ENCODE measurements at regions not wholly inside any gene's neighbourhood (a gene's known extent, or its start where the extent isn't known, plus 50 kb on each side); places are given as distances from the start of the nearest gene placed in this dataset.

DNA sequence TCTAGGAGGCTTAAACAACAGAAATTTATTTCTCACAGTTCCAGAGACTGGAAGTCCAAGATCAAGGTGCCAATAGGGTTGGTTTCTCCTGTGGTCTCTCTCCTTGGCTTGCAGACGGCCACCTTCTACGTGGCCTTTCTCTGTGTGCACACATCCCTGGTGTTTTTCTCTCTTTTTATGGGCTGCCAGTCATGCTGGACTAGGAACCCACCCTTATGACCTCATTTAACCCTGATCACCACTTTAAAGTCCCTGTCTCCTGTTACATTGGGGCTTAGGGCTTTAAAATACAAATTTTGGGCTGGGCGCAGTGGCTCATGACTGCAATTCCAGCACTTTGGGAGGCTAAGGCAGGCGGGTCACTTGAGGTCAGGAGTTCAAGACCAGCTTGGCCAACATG lies 157.1 kb downstream of the TLE1 start:
- no peak for DNase-seq
- Mint-ChIP-seq H3K4me1 (ENCODE audit: low read depth) (no peaks in the 10 kb centered on the region), H3K27me3 (peaks cover 3% of the 10 kb centered on the region), H3K4me3 (no peak overlapping the region), H3K27ac (no peak overlapping the region), H3K36me3 (ENCODE audit: low read depth) (no peaks in the 10 kb centered on the region), H3K9me3 (no peaks in the 10 kb centered on the region)

DNA sequence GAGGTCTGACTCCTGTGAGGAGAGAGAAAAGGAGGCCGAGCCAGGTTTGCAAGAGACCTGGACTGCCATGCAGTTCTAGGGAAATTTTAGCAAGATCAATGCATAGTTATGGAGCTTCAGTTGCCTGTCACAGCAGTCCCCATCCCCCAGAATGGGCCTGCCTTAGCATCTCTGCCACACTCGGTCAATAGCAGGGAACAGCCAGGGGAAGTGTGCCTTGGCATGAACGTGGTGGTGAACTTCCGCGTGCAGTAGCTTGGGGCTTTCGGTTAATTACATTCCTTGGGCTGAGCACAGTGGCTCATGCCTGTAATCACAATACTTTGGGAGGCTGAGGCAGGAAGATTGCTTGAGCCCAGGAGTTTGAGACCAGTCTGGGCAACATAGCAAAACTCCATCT lies 157.8 kb downstream of the TLE1 start:
- Mint-ChIP-seq H3K27me3 (peaks cover 3% of the 10 kb centered on the region), H3K4me1 (ENCODE audit: low read depth) (no peaks in the 10 kb centered on the region), H3K4me3 (no peak overlapping the region), H3K36me3 (ENCODE audit: low read depth) (no peaks in the 10 kb centered on the region), H3K9me3 (no peaks in the 10 kb centered on the region), H3K27ac (no peak overlapping the region)
- DNase-seq = no peak

DNA sequence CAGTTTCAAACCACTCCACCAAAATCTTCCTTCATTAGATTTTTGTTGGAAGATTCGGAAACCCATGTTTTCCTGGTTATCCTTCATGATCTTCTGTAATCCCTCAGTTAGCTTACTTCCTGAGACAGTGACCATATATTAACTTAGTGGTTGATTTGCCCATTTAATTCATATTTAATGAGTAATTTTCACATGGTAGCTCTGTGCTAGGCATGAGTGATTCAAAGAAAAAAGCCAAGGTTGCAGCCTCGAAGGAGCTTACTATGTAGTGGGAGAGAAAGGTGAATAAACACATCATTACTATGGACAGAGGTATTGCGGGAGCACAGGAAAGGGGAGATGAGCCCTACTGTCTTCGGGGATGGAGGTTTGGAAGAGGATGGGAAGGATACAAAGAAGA lies 158.5 kb downstream of the TLE1 start:
- no peak overlapping the region for H3K27ac Mint-ChIP-seq
- H3K36me3 Mint-ChIP-seq (ENCODE audit: low read depth) = no peaks in the 10 kb centered on the region
- peaks cover 3% of the 10 kb centered on the region for H3K27me3 Mint-ChIP-seq
- no peak for DNase-seq
- H3K4me3 Mint-ChIP-seq = no peak overlapping the region
- H3K9me3 Mint-ChIP-seq = no peaks in the 10 kb centered on the region
- no peaks in the 10 kb centered on the region for H3K4me1 Mint-ChIP-seq (ENCODE audit: low read depth)

DNA sequence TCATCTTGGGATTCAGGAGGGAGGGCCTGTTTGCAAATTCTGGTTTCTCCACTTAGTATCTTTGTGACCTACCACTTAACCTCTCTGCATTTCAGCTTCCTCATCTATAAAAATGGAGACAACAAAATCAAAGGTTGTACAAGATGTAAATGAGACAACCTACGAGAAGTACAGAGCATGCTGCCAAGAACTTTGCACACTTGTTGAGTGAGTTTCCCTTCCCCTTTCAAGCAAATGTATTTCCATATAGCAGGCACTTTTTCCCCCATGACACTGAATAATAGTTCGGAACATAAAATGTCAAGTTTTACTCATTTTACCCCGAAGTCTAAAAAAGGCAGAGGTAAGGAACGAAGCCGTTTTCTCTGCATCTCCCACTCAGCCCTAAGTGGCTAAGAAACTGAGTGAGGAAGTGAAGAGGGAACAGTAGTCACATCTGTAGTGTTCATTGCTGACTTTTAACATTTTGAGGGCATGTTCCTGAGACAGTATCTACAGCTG lies 159.0 kb downstream of the TLE1 start:
- no peak overlapping the region for H3K4me3 Mint-ChIP-seq
- H3K9me3 Mint-ChIP-seq = no peaks in the 10 kb centered on the region
- H3K27me3 Mint-ChIP-seq = peaks cover 3% of the 10 kb centered on the region
- H3K27ac Mint-ChIP-seq = no peak overlapping the region
- no peaks in the 10 kb centered on the region for H3K4me1 Mint-ChIP-seq (ENCODE audit: low read depth)
- DNase-seq = no peak
- no peaks in the 10 kb centered on the region for H3K36me3 Mint-ChIP-seq (ENCODE audit: low read depth)

DNA sequence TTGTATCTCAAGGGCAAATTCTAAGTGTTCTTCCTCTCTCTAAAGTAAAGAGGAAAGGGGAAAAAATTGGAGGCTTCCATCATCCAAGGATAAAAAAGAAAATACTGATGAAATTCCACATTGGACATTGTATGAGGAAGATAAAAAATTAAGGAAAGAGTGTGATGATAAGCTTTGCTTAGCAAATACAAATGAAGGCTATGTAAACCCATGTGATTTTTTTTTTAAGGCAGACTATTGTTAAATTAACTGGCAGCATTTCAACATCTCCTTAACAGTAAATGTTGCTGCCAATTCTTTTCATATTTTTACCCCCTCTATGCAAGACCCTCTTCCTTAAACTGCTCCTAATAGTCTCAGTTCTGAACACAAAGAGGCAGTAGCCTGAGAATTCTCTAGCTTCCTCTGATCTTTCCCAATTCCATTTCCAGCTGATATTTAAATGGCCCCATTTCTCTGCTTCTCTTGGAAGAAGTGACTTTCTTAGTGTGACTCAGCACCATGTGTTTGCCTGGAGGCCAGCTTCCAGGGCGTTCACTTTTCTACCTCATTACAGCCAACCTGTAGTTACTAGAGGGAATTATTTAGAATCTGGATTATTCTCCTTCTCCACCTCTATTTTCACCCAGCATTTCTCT lies 159.7 kb downstream of the TLE1 start:
- Mint-ChIP-seq H3K36me3 (ENCODE audit: low read depth) (no peaks in the 10 kb centered on the region), H3K27me3 (peaks cover 3% of the 10 kb centered on the region), H3K9me3 (no peaks in the 10 kb centered on the region), H3K4me3 (no peak overlapping the region), H3K27ac (no peak overlapping the region), H3K4me1 (ENCODE audit: low read depth) (no peaks in the 10 kb centered on the region)
- no peak for DNase-seq

DNA sequence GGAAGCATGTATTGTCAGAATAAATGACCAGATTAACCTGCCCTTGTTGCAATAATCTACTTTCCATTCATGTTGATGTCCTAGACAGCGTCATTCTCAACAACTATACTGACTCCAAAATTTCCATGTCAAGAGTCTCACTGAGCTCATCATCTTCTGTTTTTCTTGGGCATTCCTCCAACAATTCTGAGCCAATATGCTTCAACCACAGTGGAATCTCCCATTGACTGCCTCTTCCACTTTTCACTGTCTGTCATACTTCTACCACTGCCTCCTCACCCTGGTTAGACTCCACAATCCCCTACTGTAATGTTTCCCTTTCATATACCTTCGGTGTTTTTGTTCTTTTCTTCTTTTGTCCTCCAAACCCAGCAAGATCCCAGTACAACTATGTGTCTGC lies 162.8 kb downstream of the TLE1 start:
- Mint-ChIP-seq H3K27me3 (peaks cover 3% of the 10 kb centered on the region), H3K9me3 (no peaks in the 10 kb centered on the region), H3K4me3 (no peak overlapping the region), H3K4me1 (ENCODE audit: low read depth) (no peaks in the 10 kb centered on the region), H3K27ac (no peak overlapping the region), H3K36me3 (ENCODE audit: low read depth) (no peaks in the 10 kb centered on the region)
- no peak for DNase-seq

DNA sequence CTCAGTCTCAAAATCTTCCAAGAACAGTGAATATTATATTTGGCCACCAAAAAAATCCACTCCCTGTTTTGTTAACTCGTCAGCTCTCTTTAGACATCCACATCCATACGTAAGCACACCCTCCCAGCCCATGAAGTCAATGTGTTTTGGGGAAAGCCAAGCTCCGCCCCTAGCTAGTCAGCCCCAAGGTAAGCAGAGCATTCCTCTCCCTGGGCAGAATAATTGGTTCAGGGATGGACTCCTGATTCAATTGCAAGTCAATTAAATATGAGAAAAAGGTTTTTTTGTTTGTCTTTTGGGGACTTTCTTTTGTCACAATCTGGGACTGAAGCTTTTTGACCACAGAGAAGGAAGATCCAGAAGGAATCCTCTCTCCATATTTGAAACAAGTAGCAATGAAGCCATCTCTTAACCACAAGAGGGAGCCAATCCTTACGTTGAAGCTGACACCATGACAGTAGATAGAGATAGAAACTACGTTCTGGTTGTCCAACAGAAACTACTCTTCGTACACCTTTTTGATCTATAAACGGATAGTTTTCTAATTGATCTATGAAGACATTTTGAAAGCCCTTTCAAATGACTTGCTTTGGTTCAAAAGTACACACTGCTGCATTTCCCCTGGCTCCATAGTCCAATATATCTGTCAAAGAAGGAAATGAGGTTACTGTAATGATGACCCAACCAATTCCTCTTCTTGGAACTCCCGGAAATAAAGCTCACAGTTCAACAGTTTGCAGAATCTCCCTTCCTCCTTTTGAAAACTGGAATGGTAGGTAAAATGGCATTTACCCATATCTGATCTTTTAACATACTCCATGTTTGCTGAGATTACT lies 166.4 kb downstream of the TLE1 start:
- Mint-ChIP-seq H3K9me3 (no peaks in the 10 kb centered on the region), H3K4me3 (no peak overlapping the region), H3K4me1 (ENCODE audit: low read depth) (no peaks in the 10 kb centered on the region), H3K27ac (no peak overlapping the region), H3K27me3 (no peaks in the 10 kb centered on the region), H3K36me3 (ENCODE audit: low read depth) (no peaks in the 10 kb centered on the region)
- DNase-seq = no peak

DNA sequence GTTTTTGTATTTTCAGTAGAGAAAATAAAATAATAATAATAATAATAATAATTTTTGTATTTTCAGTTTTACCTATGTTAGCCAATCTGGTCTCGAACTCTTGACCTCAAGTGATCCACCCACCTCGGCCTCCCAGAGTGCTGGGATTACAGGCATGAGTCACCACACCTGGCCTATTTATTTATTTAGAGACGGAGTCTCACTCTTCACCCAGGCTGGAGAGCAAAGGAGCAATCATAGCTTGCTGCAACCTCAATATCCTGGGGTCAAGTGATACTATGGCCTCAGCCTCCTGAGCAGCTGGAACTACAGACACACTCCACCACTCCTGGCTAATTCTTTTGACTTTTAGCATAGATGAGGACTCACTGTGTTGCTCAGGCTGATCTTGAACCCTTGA lies 167.5 kb downstream of the TLE1 start:
- H3K27ac Mint-ChIP-seq = no peak overlapping the region
- no peaks in the 10 kb centered on the region for H3K4me1 Mint-ChIP-seq (ENCODE audit: low read depth)
- H3K27me3 Mint-ChIP-seq = no peaks in the 10 kb centered on the region
- no peaks in the 10 kb centered on the region for H3K9me3 Mint-ChIP-seq
- no peak overlapping the region for H3K4me3 Mint-ChIP-seq
- DNase-seq = no peak
- H3K36me3 Mint-ChIP-seq (ENCODE audit: low read depth) = no peaks in the 10 kb centered on the region

DNA sequence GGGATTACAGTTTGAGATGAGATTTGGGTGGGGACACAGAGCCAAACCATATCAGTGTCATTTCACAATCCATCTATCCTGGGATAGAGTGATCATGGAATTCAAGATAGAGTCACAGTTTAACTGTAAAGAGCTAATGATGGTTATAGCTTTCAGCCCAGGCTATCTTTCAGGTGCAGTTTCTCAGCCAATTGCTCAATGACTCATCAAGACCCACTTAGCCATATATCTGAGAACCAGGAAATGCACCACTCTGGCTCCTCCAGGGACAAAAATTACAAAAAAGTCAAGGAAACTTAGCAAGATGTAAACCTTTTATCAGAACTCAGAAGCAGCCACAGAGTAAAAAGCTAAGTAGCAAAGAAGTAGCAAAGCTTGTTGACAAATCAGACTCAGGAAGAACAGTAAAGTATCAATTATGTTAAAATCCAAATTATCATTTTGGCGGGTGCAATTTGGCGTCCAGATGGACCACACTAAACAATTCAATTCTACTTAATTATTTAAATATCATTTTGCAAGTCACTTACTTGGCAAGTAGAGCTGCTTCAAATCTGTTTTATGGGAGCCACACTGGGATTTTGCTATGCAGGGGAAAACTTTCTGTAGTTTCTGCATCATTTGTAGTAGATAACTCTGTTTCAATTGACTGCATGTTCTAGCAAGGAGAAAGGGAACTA lies 169.4 kb downstream of the TLE1 start:
- no peak for DNase-seq
- no peaks in the 10 kb centered on the region for H3K36me3 Mint-ChIP-seq (ENCODE audit: low read depth)
- H3K27me3 Mint-ChIP-seq = no peaks in the 10 kb centered on the region
- H3K9me3 Mint-ChIP-seq = no peaks in the 10 kb centered on the region
- no peak overlapping the region for H3K27ac Mint-ChIP-seq
- no peaks in the 10 kb centered on the region for H3K4me1 Mint-ChIP-seq (ENCODE audit: low read depth)
- no peak overlapping the region for H3K4me3 Mint-ChIP-seq

DNA sequence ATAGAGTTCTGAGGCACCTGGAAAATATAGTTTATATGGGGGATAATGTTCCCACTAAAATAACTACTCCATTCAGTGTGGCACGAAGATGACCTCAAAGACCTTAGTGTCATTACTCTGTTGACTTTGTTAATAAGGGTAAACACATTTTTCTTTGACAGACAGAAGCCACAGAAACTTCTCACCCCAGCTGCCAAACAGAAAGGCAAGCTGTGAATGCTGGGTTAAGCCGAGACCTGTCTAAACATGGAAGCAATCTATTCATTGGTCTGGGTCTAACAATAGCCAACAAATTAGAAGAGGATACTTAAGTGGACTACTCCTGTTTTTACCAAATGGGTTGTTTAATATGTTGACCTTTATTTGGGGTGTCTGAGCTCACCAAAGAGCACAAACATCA lies 171.4 kb downstream of the TLE1 start:
- H3K27ac Mint-ChIP-seq = no peak overlapping the region
- no peak for DNase-seq
- no peaks in the 10 kb centered on the region for H3K36me3 Mint-ChIP-seq (ENCODE audit: low read depth)
- no peak overlapping the region for H3K4me3 Mint-ChIP-seq
- no peaks in the 10 kb centered on the region for H3K4me1 Mint-ChIP-seq (ENCODE audit: low read depth)
- no peaks in the 10 kb centered on the region for H3K27me3 Mint-ChIP-seq
- H3K9me3 Mint-ChIP-seq = no peaks in the 10 kb centered on the region

DNA sequence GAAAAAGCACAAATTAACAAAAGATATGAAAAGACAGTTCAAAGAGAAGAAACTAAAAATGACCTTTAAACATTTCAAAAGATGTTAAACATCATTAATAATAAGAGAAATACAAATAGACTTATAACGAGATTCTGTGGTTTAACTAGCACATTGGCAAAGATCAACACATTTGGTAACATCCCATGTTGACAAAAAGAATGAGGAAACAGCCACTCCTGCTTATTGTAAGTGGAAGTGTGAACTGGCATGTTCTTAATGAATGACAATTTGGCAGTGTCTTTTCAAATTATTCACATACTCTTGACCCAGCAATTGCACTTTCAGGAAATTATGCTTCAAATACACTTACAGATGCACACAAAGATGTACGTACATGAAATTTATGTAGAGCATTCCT lies 176.3 kb downstream of the TLE1 start:
- no peak for DNase-seq
- Mint-ChIP-seq H3K4me3 (no peak overlapping the region), H3K27ac (no peak overlapping the region), H3K27me3 (peaks cover 4% of the 10 kb centered on the region), H3K9me3 (no peaks in the 10 kb centered on the region), H3K4me1 (ENCODE audit: low read depth) (no peaks in the 10 kb centered on the region), H3K36me3 (ENCODE audit: low read depth) (no peaks in the 10 kb centered on the region)

DNA sequence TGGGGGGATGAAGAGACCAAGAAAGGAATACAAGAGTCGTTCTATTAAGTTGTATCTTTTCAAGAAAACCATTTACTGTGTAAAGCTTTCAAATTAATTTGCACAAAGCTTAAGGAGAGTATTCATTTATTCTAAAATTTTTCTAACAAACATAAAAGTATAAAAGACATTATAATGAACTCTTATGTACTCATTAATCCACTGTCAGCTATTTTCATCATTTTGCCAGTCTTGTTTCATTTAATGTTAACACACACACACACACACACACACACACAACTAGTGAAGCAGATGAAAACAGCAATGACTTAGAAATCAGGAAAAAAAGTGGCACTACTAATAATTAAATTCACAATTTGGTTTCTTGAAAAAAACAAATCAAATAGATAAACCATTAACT lies 176.7 kb downstream of the TLE1 start:
- Mint-ChIP-seq H3K36me3 (ENCODE audit: low read depth) (no peaks in the 10 kb centered on the region), H3K27ac (no peak overlapping the region), H3K4me1 (ENCODE audit: low read depth) (no peaks in the 10 kb centered on the region), H3K9me3 (no peaks in the 10 kb centered on the region), H3K4me3 (no peak overlapping the region), H3K27me3 (peaks cover 4% of the 10 kb centered on the region)
- DNase-seq = no peak

DNA sequence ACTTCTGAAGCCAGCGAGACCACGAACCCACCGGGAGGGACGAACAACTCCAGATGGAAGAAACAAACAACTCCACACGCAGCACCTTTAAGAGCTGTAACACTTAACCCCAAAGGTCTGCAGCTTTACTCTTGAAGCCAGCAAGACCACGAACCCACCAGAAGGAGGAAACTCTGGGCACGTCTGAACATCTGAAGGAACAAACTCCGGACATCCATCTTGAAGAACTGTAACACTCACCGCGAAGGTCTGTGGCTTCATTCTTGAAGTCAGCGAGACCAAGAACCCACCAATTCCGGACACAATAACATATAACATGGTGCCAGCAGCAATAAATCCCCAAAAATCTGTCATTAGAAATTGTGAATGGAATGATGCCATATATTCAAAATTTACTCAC lies 180.9 kb downstream of the TLE1 start:
- Mint-ChIP-seq H3K27ac (no peak overlapping the region), H3K4me1 (ENCODE audit: low read depth) (no peaks in the 10 kb centered on the region), H3K36me3 (ENCODE audit: low read depth) (no peaks in the 10 kb centered on the region), H3K27me3 (peaks cover 4% of the 10 kb centered on the region), H3K9me3 (no peaks in the 10 kb centered on the region), H3K4me3 (no peak overlapping the region)
- no peak for DNase-seq

DNA sequence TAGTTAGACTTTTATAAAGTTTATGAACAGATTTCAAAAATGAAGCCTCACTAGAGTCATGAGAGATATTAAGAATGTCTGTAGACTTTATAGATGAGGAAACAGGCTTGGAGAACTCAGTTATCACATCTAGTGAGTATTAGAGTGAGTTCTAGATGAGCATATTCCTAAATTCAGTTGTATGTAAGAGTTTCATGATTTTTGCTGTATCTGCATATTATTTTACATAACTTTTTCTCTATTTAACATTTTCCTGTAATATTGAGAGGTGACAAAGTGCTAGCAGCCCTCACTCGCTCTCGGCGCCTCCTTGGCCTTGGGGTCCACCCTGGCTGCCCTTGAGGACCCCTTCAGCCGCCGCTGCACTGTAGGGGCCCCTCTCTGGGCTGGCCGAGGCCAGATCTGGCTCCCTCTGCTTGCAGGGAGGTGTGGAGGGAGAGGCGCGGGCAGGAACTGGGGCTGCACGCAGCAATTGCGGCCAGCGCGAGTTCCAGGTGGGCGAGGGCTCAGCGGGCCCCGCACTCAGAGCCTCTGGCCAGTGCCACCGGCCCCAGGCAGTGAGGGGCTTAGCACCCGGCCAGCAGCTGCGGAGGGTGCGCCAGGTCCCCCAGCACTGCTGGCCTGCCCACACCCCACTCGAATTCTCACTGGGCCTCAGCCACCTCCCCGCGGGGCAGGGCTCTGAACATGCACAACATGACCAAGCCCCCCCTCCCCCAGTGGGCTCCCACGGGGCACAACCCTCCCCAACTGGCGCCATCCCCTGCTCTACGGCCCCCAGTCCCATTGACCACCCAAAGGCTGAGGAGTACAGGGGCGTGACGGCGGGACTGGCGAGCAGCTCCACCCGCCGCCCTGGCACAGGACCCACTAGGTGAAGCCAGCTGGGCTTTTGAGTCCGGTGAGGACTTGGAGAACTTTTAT lies 182.1 kb downstream of the TLE1 start:
- Mint-ChIP-seq H3K27me3 (peaks cover 4% of the 10 kb centered on the region), H3K4me1 (ENCODE audit: low read depth) (no peaks in the 10 kb centered on the region), H3K36me3 (ENCODE audit: low read depth) (no peaks in the 10 kb centered on the region), H3K4me3 (no peak overlapping the region), H3K27ac (no peak overlapping the region), H3K9me3 (no peaks in the 10 kb centered on the region)
- no peak for DNase-seq
